ENCODE measurements at regions not wholly inside any gene's neighbourhood (a gene's known extent, or its start where the extent isn't known, plus 50 kb on each side); places are given as distances from the start of the nearest gene placed in this dataset.
"Not testable (repeated sequence)": the region's sequence is repeated elsewhere in the genome, so short reads cannot be mapped to it uniquely, and the experiment has no call there.

GRCh38 chr2:15681089-15681885 lies 89.6 kb downstream of the DDX1 start:
- no peak for DNase-seq

- DNase-seq = no peak
These were observed 90.7 kb downstream of the DDX1 start for GRCh38 chr2:15682354-15682753.

GRCh38 chr2:15684161-15685039 lies 92.7 kb downstream of the DDX1 start:
- no peak for DNase-seq

- no peak for DNase-seq
These were observed 93.5 kb downstream of the DDX1 start for GRCh38 chr2:15685143-15685542.

GRCh38 chr2:15686643-15687042 lies 95.0 kb downstream of the DDX1 start:
- no peak for DNase-seq

- no peak for DNase-seq
These were observed 95.6 kb downstream of the DDX1 start for GRCh38 chr2:15687243-15687642.

- no peak for DNase-seq
These were observed 96.1 kb downstream of the DDX1 start for GRCh38 chr2:15687720-15688119.

- DNase-seq = no peak
These were observed 97.4 kb downstream of the DDX1 start for GRCh38 chr2:15688924-15689568.

- no peak for DNase-seq
These were observed 98.0 kb downstream of the DDX1 start for GRCh38 chr2:15689654-15690053.

- DNase-seq = no peak
These were observed 100.1 kb downstream of the DDX1 start for GRCh38 chr2:15691586-15692310.

- no peak for DNase-seq
These were observed 101.1 kb downstream of the DDX1 start for GRCh38 chr2:15692551-15693377.

- no peak for DNase-seq
These were observed 101.7 kb downstream of the DDX1 start for GRCh38 chr2:15693382-15693781.

GRCh38 chr2:15693926-15694588 lies 102.4 kb downstream of the DDX1 start:
- no peak for DNase-seq

GRCh38 chr2:15694589-15694986 lies 102.9 kb downstream of the DDX1 start:
- DNase-seq = no peak

- no peak for DNase-seq
These were observed 104.1 kb downstream of the DDX1 start for GRCh38 chr2:15695582-15696330.

GRCh38 chr2:15696606-15697170 lies 105.0 kb downstream of the DDX1 start:
- not testable (repeated sequence) for DNase-seq

- no peak for DNase-seq
These were observed 108.5 kb downstream of the DDX1 start for GRCh38 chr2:15700131-15700530.

GRCh38 chr2:15700599-15701340 lies 109.1 kb downstream of the DDX1 start:
- DNase-seq = no peak

GRCh38 chr2:15701341-15701907 lies 109.8 kb downstream of the DDX1 start:
- DNase-seq = no peak
